ENCODE measurements at regions not wholly inside any gene's neighbourhood (a gene's known extent, or its start where the extent isn't known, plus 50 kb on each side); places are given as distances from the start of the nearest gene placed in this dataset.

DNA sequence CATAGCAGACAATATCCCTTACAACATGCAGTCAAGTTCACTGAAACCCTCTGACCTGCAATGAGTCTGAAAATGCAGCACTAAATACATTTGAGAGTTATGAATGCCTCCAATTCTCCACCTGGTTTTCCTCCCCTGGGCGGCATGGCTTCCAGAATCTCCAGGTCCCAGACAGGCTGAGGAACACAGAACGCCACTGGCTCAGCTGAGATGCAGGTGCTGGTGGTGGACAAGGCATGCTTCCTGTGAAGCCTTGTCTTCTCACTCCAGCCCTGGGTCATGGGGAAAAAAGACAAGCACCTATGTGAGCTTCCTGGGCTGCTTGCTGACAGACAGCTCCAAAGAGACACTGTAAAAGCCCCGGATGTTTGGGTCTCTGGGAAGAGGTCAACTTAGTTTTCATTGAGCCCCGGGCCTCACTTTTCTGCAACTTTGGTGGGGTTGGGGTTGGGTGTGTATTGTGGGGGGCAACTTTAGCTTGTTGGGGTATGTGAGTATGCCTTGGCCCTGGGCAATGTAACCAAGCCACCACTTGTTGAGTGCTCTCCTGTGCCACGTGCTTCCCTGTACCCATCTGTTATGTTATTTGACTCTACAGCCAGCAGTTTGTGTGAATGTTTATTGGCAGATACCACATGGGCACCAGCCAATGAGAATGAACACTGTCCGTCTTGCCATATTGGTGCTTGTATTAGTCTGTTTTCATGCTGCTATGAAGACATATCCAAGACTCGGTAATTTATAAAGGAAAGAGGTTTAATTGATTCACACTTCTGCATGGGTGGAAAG, 127.8 kb downstream of the EMX2 start:
- TF ChIP-seq CTCF (IDR thresholded peaks at IDR 0.05), result no peak
- TF ChIP-seq POLR2A (IDR thresholded peaks at IDR 0.05), result no peak

All from esophagus squamous epithelium (tissue), 4 donors.